HG03469 (cell line): ENCODE measurements at regions not wholly inside any gene's neighbourhood (a gene's known extent, or its start where the extent isn't known, plus 50 kb on each side); places are given as distances from the start of the nearest gene placed in this dataset.

Experiments
- ATAC-seq: cut with Tn5 transposase; IDR thresholded peaks from one replicate; pipeline ENCODE4 v1.9.1; 2021; ENCODE audit warnings: mild to moderate bottlenecking, moderate library complexity, moderate number of reproducible peaks; ENCODE audit not compliant: unreplicated experiment

- no peak for ATAC-seq
Measured at GRCh38 chr4:178244785-178245184, 802.5 kb upstream of the AGA start.

- ATAC-seq, result no peak
Measured at GRCh38 chr4:178255172-178255571, 812.9 kb upstream of the AGA start.

GRCh38 chr4:178258603-178259002 is 816.4 kb upstream of the AGA start:
- no peak for ATAC-seq

- ATAC-seq, result no peak
Measured at GRCh38 chr4:178259566-178259965, 817.3 kb upstream of the AGA start.

- ATAC-seq, result no peak
Measured at GRCh38 chr4:178264001-178264400, 821.8 kb upstream of the AGA start.

- no peak for ATAC-seq
Measured at GRCh38 chr4:178271386-178271785, 829.1 kb upstream of the AGA start.

- ATAC-seq, result no peak
Measured at GRCh38 chr4:178273168-178273567, 830.9 kb upstream of the AGA start.

- no peak for ATAC-seq
Measured at GRCh38 chr4:178275671-178276360, 833.6 kb upstream of the AGA start.

GRCh38 chr4:178280362-178280761 is 838.1 kb upstream of the AGA start:
- ATAC-seq, result no peak

- ATAC-seq, result no peak
Measured at GRCh38 chr4:178288462-178288861, 846.2 kb upstream of the AGA start.

- ATAC-seq, result no peak
Measured at GRCh38 chr4:178293601-178294000, 851.4 kb upstream of the AGA start.

GRCh38 chr4:178296669-178297068 is 854.4 kb upstream of the AGA start:
- ATAC-seq, result no peak

- no peak for ATAC-seq
Measured at GRCh38 chr4:178306565-178306964, 864.3 kb upstream of the AGA start.

GRCh38 chr4:178309890-178310289 is 867.7 kb upstream of the AGA start:
- no peak for ATAC-seq

- no peak for ATAC-seq
Measured at GRCh38 chr4:178311997-178312396, 869.8 kb upstream of the AGA start.

GRCh38 chr4:178314287-178314686 is 872.0 kb upstream of the AGA start:
- no peak for ATAC-seq

GRCh38 chr4:178316211-178316610 is 874.0 kb upstream of the AGA start:
- no peak for ATAC-seq

- no peak for ATAC-seq
Measured at GRCh38 chr4:178320003-178320402, 877.8 kb upstream of the AGA start.

- ATAC-seq, result no peak
Measured at GRCh38 chr4:178322524-178323183, 880.4 kb upstream of the AGA start.

GRCh38 chr4:178329226-178329872 is 887.1 kb upstream of the AGA start:
- no peak for ATAC-seq

GRCh38 chr4:178333355-178333754 is 891.1 kb upstream of the AGA start:
- no peak for ATAC-seq

- ATAC-seq, result no peak
Measured at GRCh38 chr4:178339769-178340168, 897.5 kb upstream of the AGA start.
